22Rv1 (cell line): ENCODE measurements at regions not wholly inside any gene's neighbourhood (a gene's known extent, or its start where the extent isn't known, plus 50 kb on each side); places are given as distances from the start of the nearest gene placed in this dataset.

Experiments used
- ZFX ChIP-seq: fragments of 450-650 bp; IDR thresholded peaks from 2 replicates; pipeline ENCODE4 v1.6.1; 2017; ENCODE audit warnings: antibody characterized with exemption, borderline replicate concordance
- TF ChIP-seq, protein P1 (sequence below): fragments of 450-650 bp; IDR thresholded peaks from 2 replicates; pipeline ENCODE4 v1.5.1; 2017; ENCODE audit warnings: mild to moderate bottlenecking

GRCh38 chr2:181264441-181264840 lies 192.7 kb upstream of the ITGA4 start:
- TF ChIP-seq, protein P1, sequence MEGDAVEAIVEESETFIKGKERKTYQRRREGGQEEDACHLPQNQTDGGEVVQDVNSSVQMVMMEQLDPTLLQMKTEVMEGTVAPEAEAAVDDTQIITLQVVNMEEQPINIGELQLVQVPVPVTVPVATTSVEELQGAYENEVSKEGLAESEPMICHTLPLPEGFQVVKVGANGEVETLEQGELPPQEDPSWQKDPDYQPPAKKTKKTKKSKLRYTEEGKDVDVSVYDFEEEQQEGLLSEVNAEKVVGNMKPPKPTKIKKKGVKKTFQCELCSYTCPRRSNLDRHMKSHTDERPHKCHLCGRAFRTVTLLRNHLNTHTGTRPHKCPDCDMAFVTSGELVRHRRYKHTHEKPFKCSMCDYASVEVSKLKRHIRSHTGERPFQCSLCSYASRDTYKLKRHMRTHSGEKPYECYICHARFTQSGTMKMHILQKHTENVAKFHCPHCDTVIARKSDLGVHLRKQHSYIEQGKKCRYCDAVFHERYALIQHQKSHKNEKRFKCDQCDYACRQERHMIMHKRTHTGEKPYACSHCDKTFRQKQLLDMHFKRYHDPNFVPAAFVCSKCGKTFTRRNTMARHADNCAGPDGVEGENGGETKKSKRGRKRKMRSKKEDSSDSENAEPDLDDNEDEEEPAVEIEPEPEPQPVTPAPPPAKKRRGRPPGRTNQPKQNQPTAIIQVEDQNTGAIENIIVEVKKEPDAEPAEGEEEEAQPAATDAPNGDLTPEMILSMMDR = no peak
- no peak for TF ChIP-seq ZFX
